ENCODE measurements at regions not wholly inside any gene's neighbourhood (a gene's known extent, or its start where the extent isn't known, plus 50 kb on each side); places are given as distances from the start of the nearest gene placed in this dataset.
"Not testable (repeated sequence)": the region's sequence is repeated elsewhere in the genome, so short reads cannot be mapped to it uniquely, and the experiment has no call there.

DNA sequence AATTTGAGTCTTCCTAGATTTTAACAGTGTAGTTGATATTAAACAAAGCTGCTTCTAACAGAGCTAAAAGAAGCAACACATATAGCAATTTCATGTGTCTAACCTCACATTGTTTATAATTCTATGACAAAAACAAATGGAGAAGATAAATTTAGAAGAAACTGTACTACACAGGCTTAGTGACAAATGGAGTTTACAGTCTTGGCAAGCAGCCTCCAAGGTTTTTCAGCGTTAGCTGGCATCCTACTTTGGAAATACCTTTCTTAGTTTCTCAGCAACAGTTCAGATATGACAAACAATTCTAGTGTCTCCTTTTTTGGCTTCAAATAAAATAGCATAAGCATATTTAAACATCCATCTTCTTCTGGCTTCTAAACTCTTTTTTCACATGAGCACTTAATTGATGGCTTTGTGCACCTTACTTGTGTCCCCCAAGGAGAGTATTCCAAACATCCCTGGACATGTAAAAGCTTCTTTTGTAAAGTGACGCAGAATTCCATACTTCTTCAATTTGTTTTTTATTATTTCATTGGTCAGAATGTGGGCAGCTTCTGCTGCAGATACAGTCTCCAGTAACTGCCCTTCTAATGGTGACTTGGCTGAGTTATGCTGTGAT is 249.8 kb downstream of the ANTXR2 start:
- Histone ChIP-seq H4K20me1 (ENCODE audit: insufficient read depth, low read length) (no peaks in the 10 kb centered on the region), H2AFZ (ENCODE audit: low read length) (no peak overlapping the region), H3K36me3 (ENCODE audit: insufficient read depth, low read length) (no peaks in the 10 kb centered on the region), H3K79me2 (ENCODE audit: insufficient read depth, low read length) (no peaks in the 10 kb centered on the region), H3K27me3 (ENCODE audit: insufficient read depth, low read length) (no peaks in the 10 kb centered on the region), H3K4me3 (ENCODE audit: insufficient read depth, low read length) (no peak overlapping the region), H3K9me3 (ENCODE audit: low read depth, low read length) (no peaks in the 10 kb centered on the region), H3K27ac (ENCODE audit: low read depth, low read length) (no peak overlapping the region), H3K4me1 (ENCODE audit: insufficient read depth, low read length) (no peaks in the 10 kb centered on the region), H3K4me2 (ENCODE audit: insufficient read depth, low read length) (no peak overlapping the region)
- TF ChIP-seq, protein P1, sequence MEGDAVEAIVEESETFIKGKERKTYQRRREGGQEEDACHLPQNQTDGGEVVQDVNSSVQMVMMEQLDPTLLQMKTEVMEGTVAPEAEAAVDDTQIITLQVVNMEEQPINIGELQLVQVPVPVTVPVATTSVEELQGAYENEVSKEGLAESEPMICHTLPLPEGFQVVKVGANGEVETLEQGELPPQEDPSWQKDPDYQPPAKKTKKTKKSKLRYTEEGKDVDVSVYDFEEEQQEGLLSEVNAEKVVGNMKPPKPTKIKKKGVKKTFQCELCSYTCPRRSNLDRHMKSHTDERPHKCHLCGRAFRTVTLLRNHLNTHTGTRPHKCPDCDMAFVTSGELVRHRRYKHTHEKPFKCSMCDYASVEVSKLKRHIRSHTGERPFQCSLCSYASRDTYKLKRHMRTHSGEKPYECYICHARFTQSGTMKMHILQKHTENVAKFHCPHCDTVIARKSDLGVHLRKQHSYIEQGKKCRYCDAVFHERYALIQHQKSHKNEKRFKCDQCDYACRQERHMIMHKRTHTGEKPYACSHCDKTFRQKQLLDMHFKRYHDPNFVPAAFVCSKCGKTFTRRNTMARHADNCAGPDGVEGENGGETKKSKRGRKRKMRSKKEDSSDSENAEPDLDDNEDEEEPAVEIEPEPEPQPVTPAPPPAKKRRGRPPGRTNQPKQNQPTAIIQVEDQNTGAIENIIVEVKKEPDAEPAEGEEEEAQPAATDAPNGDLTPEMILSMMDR (IDR thresholded peaks at IDR 0.05; ENCODE audit: extremely low read depth, low read depth, low read length) = no peak
- DNase-seq (ENCODE audit: insufficient read length, low spot score, missing footprints) = no peak

DNA sequence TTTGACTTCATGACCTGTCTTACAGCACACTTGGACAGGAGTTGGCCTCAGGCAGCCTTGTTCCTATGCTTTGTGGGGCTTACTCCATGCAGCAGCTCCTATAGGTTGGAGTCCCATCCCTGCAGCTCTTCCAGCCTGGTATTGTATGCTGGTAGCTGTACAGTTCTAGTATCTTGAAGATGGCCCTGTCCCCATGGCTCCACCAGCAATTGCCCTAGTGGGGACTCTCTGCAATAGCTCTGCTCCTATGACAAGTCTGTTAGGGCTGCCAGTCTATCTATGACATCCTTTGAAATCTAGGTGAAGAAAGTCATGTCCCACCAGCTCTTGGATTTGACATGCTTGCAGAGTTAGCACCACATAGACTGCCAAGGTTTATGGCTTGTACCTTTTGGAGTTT is 252.6 kb downstream of the ANTXR2 start:
- no peaks in the 10 kb centered on the region for H3K27me3 ChIP-seq (ENCODE audit: insufficient read depth, low read length)
- H3K9me3 ChIP-seq (ENCODE audit: low read depth, low read length) = no peaks in the 10 kb centered on the region
- H3K4me3 ChIP-seq (ENCODE audit: insufficient read depth, low read length) = no peak overlapping the region
- no peaks in the 10 kb centered on the region for H4K20me1 ChIP-seq (ENCODE audit: insufficient read depth, low read length)
- H3K4me2 ChIP-seq (ENCODE audit: insufficient read depth, low read length) = no peak overlapping the region
- no peaks in the 10 kb centered on the region for H3K79me2 ChIP-seq (ENCODE audit: insufficient read depth, low read length)
- no peak for DNase-seq (ENCODE audit: insufficient read length, low spot score, missing footprints)
- H3K4me1 ChIP-seq (ENCODE audit: insufficient read depth, low read length) = no peaks in the 10 kb centered on the region
- TF ChIP-seq, protein P1 (IDR thresholded peaks at IDR 0.05; ENCODE audit: extremely low read depth, low read depth, low read length) = no peak
- H3K36me3 ChIP-seq (ENCODE audit: insufficient read depth, low read length) = no peaks in the 10 kb centered on the region
- no peak overlapping the region for H3K27ac ChIP-seq (ENCODE audit: low read depth, low read length)
- H2AFZ ChIP-seq (ENCODE audit: low read length) = no peak overlapping the region

DNA sequence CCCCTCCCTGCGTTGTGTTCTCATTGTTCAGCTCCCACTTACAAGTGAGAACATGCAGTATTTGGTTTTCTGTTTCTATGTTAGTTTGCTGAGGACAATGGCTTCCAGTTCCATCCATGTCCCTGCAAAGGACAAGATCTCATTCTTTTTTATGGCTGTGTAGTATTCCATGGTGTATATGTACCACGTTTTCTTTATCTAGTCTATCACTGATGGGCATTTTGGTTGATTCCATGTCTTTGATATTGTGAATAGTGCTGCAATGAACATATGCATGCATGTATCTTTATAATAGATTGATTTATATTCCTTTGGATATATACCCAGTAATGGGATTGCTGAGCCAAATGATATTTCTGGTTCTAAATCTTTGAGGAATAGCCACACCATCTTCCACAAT is 265.1 kb downstream of the ANTXR2 start:
- H3K27ac ChIP-seq (ENCODE audit: low read depth, low read length); H4K20me1 ChIP-seq (ENCODE audit: insufficient read depth, low read length); H3K36me3 ChIP-seq (ENCODE audit: insufficient read depth, low read length); H3K4me2 ChIP-seq (ENCODE audit: insufficient read depth, low read length); DNase-seq (ENCODE audit: insufficient read length, low spot score, missing footprints); H3K4me3 ChIP-seq (ENCODE audit: insufficient read depth, low read length); H2AFZ ChIP-seq (ENCODE audit: low read length); H3K27me3 ChIP-seq (ENCODE audit: insufficient read depth, low read length); H3K79me2 ChIP-seq (ENCODE audit: insufficient read depth, low read length); H3K4me1 ChIP-seq (ENCODE audit: insufficient read depth, low read length); H3K9me3 ChIP-seq (ENCODE audit: low read depth, low read length): not testable (repeated sequence)

DNA sequence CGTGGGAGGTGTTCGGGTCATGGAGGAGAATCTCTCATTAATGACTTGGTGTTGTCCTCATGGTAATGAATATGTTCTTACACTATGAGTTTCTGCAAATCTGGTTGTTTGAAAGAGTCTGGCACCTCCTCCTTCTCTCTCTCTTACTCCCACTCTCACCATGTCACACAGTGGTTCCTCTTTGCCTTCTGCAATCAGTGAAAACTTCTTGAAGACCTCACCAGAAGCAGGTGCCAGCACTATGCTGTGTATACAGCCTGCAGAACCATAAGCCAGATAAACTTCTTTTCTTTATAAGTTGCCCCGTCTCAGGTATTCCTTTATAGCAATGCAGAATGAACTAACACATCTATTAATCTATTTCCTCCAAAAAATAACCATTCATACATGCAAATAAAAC is 275.0 kb downstream of the ANTXR2 start:
- H3K36me3 ChIP-seq (ENCODE audit: insufficient read depth, low read length) = no peaks in the 10 kb centered on the region

More for the DNA sequence above, 275.0 kb downstream of the ANTXR2 start:
- Histone ChIP-seq H3K27me3 (ENCODE audit: insufficient read depth, low read length) (no peaks in the 10 kb centered on the region), H3K27ac (ENCODE audit: low read depth, low read length) (no peak overlapping the region), H2AFZ (ENCODE audit: low read length) (no peak overlapping the region), H3K4me1 (ENCODE audit: insufficient read depth, low read length) (no peaks in the 10 kb centered on the region), H3K9me3 (ENCODE audit: low read depth, low read length) (no peaks in the 10 kb centered on the region), H4K20me1 (ENCODE audit: insufficient read depth, low read length) (no peaks in the 10 kb centered on the region), H3K4me3 (ENCODE audit: insufficient read depth, low read length) (no peak overlapping the region), H3K4me2 (ENCODE audit: insufficient read depth, low read length) (no peak overlapping the region), H3K79me2 (ENCODE audit: insufficient read depth, low read length) (no peaks in the 10 kb centered on the region)
- TF ChIP-seq, protein P1 (IDR thresholded peaks at IDR 0.05; ENCODE audit: extremely low read depth, low read depth, low read length) = no peak
- DNase-seq (ENCODE audit: insufficient read length, low spot score, missing footprints) = no peak
